A549 (cell line): ENCODE measurements at regions not wholly inside any gene's neighbourhood (a gene's known extent, or its start where the extent isn't known, plus 50 kb on each side); places are given as distances from the start of the nearest gene placed in this dataset.

ENCODE experiments used
- ATAC-seq, 2 experiments: fragments of 200-7000 bp in 1 of 2; fragments of >200 bp in 1 of 2; cut with Nextera tagmentation in 1 of 2; cut with Tn5 transposase in 1 of 2; 3 replicates each; pipeline versions ENCODE4 v1.8.0 to v1.9.1; 2018 to 2020; ENCODE audit warnings: mild to moderate bottlenecking in 1 of 2, moderate library complexity in 1 of 2
- CTCF ChIA-PET: fragments of 300-600 bp; sonication (Branson Sonifier 250); formaldehyde crosslinking; extraction: SDS; loops from one replicate; lab custom pipeline; 2021; ENCODE audit warnings: antibody characterized with exemption, inconsistent platforms; lab: Yijun Ruan, JAX
- POLR2A ChIA-PET: fragments of 350-600 bp; formaldehyde crosslinking; extraction: SDS; loops from one replicate; lab custom pipeline; 2021; ENCODE audit warnings: antibody characterized with exemption, inconsistent platforms; lab: Yijun Ruan, JAX
- DNase-seq, 2 experiments: peaks; one replicate each; pipeline versions ENCODE4 v3.0.0 to v3.0.0-alpha.2; 2011 to 2016; ENCODE audit warnings: low read depth in 1 of 2, low spot score in 1 of 2
- FAIRE-seq: peaks from 2 replicates; lab custom pipeline; 2011; peaks lifted over from hg19 to GRCh38; lab: Jason Lieb, UNC
- H3K27ac ChIP-seq, 2 experiments: fragments of >200 bp; sonication (Bioruptor Twin); formaldehyde crosslinking; 3 replicates each; pipeline ENCODE4 v1.5.1; 2016 to 2017
- H3K4me1 ChIP-seq: fragments of >200 bp; sonication (Bioruptor Twin); formaldehyde crosslinking; 3 replicates; pipeline ENCODE4 v1.6.1; 2016
- H3K4me2 ChIP-seq: fragments of >200 bp; sonication (Bioruptor Twin); formaldehyde crosslinking; 3 replicates; pipeline ENCODE4 v1.6.1; 2016
- H3K4me3 ChIP-seq: fragments of >200 bp; sonication (Bioruptor Twin); formaldehyde crosslinking; 3 replicates; pipeline ENCODE4 v1.5.1; 2016
- H3K9me3 ChIP-seq: fragments of >200 bp; sonication (Bioruptor Twin); formaldehyde crosslinking; 3 replicates; pipeline ENCODE4 v1.6.1; 2016
- BHLHE40 ChIP-seq: IDR thresholded peaks from 2 replicates; pipeline ENCODE4 v1.6.1; 2012; ENCODE audit warnings: low read depth, low read length, inconsistent platforms
- CBX2 ChIP-seq: fragments of 200-600 bp; sonication (generic); IDR thresholded peaks from 2 replicates; pipeline ENCODE4 v1.6.1; 2016; ENCODE audit warnings: low read depth, mild to moderate bottlenecking, borderline replicate concordance
- CBX8 ChIP-seq: fragments of 200-600 bp; sonication (generic); IDR thresholded peaks from 2 replicates; pipeline ENCODE4 v1.6.1; 2016
- CEBPB ChIP-seq, 2 experiments: fragments of >200 bp in 1 of 2; sonication (Bioruptor Twin) in 1 of 2; formaldehyde crosslinking in 1 of 2; IDR thresholded peaks; 2 replicates each; pipeline ENCODE4 v1.6.1; 2012 to 2016
- CHD4 ChIP-seq: fragments of 200-600 bp; sonication (generic); IDR thresholded peaks from 2 replicates; pipeline ENCODE4 v1.6.1; 2016; ENCODE audit warnings: antibody characterized with exemption, mild to moderate bottlenecking, borderline replicate concordance
- EHF ChIP-seq: fragments of 250-450 bp; sonication (Bioruptor Pico); IDR thresholded peaks from 2 replicates; pipeline ENCODE4 v1.5.0; 2020; ENCODE audit warnings: mild to moderate bottlenecking
- FOSL2 ChIP-seq, 2 experiments: fragments of 450-650 bp in 1 of 2; fragments of >200 bp in 1 of 2; sonication (Bioruptor Twin) in 1 of 2; formaldehyde crosslinking; IDR thresholded peaks; 2 replicates each; pipeline versions ENCODE4 v1.5.0 to v1.6.1; 2016 to 2020; ENCODE audit warnings: mild to moderate bottlenecking in 1 of 2, moderate library complexity in 1 of 2
- GATA3 ChIP-seq: IDR thresholded peaks from 2 replicates; pipeline ENCODE4 v1.6.1; 2012; ENCODE audit warnings: borderline replicate concordance
- HOXB13 ChIP-seq: fragments of 250-450 bp; sonication (Bioruptor Pico); IDR thresholded peaks from 2 replicates; pipeline ENCODE4 v1.5.0; 2020; ENCODE audit warnings: low read depth, mild to moderate bottlenecking, moderate library complexity
- MAZ ChIP-seq: fragments of 150-350 bp; IDR thresholded peaks from 2 replicates; pipeline ENCODE4 v1.6.1; 2014; ENCODE audit warnings: antibody characterized with exemption, low read depth, low read length, borderline replicate concordance
- PHF8 ChIP-seq: fragments of 200-600 bp; sonication (generic); IDR thresholded peaks from 2 replicates; pipeline ENCODE4 v1.6.1; 2016; ENCODE audit warnings: low read depth, mild to moderate bottlenecking, antibody characterized with exemption, moderate library complexity, borderline replicate concordance
- POLR2AphosphoS2 ChIP-seq: conservative IDR thresholded peaks from 2 replicates; pipeline ENCODE4 v1.6.1; 2012; ENCODE audit warnings: low read length, improper control_type of control experiment, inconsistent platforms
- RAD21 ChIP-seq, 2 experiments: fragments of >200 bp in 1 of 2; sonication (Bioruptor Twin) in 1 of 2; formaldehyde crosslinking in 1 of 2; IDR thresholded peaks in 1 of 2; conservative IDR thresholded peaks in 1 of 2; 2 replicates in 1 of 2; 3 replicates in 1 of 2; pipeline ENCODE4 v1.6.1; 2012 to 2018; ENCODE audit warnings: inconsistent platforms in 1 of 2
- RNF2 ChIP-seq: fragments of 200-600 bp; sonication (generic); IDR thresholded peaks from 2 replicates; pipeline ENCODE4 v1.6.1; 2016; ENCODE audit warnings: low read depth, mild to moderate bottlenecking, antibody characterized with exemption, moderate library complexity, borderline replicate concordance
- ZC3H11A ChIP-seq: fragments of 450-650 bp; IDR thresholded peaks from 2 replicates; pipeline ENCODE4 v1.6.1; 2014; ENCODE audit warnings: antibody characterized with exemption, mild to moderate bottlenecking
- ZFP36 ChIP-seq: fragments of 450-650 bp; IDR thresholded peaks from 2 replicates; pipeline ENCODE4 v1.6.1; 2014; ENCODE audit warnings: borderline replicate concordance; ENCODE audit not compliant: partially characterized antibody
- ZSCAN20 ChIP-seq: fragments of 250-450 bp; sonication (Bioruptor Pico); IDR thresholded peaks from 2 replicates; pipeline ENCODE4 v1.8.0; 2022; ENCODE audit warnings: mild to moderate bottlenecking, moderate library complexity
- WGBS: methylation state at CpG from one replicate; pipeline ENCODE4 v1.1.6; 2017; ENCODE audit errors: missing lambda C conversion rate; 5-methylcytosine and 5-hydroxymethylcytosine counted together
- TF ChIP-seq, protein P1 (sequence below): fragments of 200-600 bp; sonication (generic); IDR thresholded peaks from 2 replicates; pipeline ENCODE4 v1.6.1; 2016; ENCODE audit warnings: antibody characterized with exemption, mild to moderate bottlenecking, moderate library complexity
- TF ChIP-seq, protein P2 (sequence below): fragments of >200 bp; sonication (Bioruptor Twin); formaldehyde crosslinking; IDR thresholded peaks from 3 replicates; pipeline ENCODE4 v1.5.1; 2016

DNA sequence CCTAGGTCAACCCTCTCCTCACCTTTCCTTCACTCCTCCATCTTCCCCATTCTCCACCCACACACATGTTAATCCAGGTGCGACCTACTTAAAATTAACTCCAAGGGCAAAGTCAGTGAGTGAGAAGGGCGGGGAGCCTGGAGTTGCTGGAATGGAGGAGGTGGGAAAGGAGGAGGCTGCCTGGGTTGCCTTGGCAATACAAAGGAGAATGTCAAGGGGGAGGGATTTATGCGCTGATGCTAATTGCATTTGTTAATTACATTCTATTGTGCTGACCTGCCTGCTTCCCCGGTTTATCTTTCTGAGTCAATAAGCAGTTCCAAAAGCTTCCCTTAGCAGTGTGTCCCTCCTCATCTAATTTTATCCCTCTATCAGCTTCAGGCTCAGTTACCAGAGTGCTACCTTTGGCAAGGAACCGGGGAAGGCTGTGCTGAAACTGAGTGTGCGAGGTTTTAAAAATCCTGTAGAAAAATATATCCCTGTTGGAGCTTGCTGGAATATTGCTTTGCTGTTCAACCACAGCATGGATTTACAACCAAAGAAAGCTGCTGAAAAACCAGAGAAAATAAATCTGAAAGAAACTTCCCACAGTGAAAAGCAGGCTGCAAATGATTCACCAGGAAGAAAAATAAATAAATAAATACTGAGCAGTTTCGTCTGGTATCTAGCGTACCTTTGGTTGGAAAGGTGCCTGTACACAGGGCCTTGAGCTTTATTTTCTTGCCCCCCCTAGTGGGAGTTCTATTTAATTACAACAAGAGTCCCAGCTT is 113.2 kb upstream of the DGKB start (continued):
- TF ChIP-seq, protein P1, sequence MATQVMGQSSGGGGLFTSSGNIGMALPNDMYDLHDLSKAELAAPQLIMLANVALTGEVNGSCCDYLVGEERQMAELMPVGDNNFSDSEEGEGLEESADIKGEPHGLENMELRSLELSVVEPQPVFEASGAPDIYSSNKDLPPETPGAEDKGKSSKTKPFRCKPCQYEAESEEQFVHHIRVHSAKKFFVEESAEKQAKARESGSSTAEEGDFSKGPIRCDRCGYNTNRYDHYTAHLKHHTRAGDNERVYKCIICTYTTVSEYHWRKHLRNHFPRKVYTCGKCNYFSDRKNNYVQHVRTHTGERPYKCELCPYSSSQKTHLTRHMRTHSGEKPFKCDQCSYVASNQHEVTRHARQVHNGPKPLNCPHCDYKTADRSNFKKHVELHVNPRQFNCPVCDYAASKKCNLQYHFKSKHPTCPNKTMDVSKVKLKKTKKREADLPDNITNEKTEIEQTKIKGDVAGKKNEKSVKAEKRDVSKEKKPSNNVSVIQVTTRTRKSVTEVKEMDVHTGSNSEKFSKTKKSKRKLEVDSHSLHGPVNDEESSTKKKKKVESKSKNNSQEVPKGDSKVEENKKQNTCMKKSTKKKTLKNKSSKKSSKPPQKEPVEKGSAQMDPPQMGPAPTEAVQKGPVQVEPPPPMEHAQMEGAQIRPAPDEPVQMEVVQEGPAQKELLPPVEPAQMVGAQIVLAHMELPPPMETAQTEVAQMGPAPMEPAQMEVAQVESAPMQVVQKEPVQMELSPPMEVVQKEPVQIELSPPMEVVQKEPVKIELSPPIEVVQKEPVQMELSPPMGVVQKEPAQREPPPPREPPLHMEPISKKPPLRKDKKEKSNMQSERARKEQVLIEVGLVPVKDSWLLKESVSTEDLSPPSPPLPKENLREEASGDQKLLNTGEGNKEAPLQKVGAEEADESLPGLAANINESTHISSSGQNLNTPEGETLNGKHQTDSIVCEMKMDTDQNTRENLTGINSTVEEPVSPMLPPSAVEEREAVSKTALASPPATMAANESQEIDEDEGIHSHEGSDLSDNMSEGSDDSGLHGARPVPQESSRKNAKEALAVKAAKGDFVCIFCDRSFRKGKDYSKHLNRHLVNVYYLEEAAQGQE, result no peak
- no peak for TF ChIP-seq CEBPB (IDR thresholded peaks at IDR 0.05)

DNA sequence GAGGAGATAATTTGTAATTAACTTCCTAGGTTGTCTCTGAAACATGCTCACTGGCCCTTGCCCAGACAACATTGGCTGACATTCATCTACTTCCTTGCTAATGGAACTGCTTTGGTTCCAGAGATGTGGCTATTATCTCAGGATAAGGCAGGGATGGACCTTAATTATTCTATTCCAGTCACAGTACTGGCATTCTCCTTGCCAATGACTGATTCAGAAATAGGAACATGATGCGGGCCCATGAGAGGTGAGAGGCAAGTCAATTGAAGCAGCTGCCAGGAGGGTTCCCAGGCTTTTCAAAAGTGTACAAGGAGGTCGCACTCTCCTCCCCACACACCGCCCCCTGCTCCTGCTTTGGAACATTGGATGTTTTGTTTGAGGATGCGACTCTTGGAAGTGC is 109.6 kb upstream of the DGKB start:
- H3K9me3 ChIP-seq, result no peaks in the 10 kb centered on the region
- DNase-seq (no peak), FAIRE-seq (no peak)
- no peak overlapping the region for H3K27ac ChIP-seq
- no peak overlapping the region for H3K4me2 ChIP-seq
- TF ChIP-seq BHLHE40, result no peak
- no peak for TF ChIP-seq ZSCAN20 (CRISPR knock-in tag)
- TF ChIP-seq CEBPB (IDR thresholded peaks at IDR 0.05), result no peak
- TF ChIP-seq CBX2, result no peak
- no peak for TF ChIP-seq POLR2AphosphoS2
- TF ChIP-seq GATA3, result no peak
- TF ChIP-seq, all 56 proteins: peak for 0
- Histone ChIP-seq H3K4me1 (no peaks in the 10 kb centered on the region), H3K4me3 (no peak overlapping the region)
- CTCF ChIA-PET, result interaction anchor here (1.3 kb wide), 1 partner anchor 294 kb away, joined by 6 read pairs; no protein-coding TSS in a partner anchor
- WGBS, result 52% methylated on average over 4 of the region's 4 CpGs
- no peak for ATAC-seq
- POLR2A ChIA-PET, result no interaction called here

DNA sequence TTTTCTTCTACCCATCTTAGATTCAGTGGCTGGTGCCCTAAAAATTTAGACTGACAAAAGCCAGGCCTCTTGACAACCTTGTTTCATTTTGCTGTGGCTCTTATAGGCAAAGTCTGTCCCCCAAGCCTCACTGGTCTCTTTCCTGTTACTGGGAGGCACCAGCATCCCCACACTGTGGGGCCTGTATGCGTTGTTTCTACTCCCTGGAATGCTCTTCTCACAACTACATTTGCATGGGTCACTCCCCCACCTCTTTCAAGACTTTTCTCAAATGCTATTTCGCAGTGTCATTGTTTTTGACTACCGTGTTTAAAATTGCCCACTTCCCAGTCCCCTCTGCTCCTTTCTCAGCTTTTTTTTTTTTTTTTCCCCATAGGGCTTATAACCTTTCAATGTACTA is 108.7 kb upstream of the DGKB start:
- ATAC-seq, result no peak
- no peaks in the 10 kb centered on the region for H3K9me3 ChIP-seq
- H3K27ac ChIP-seq, result no peak overlapping the region
- POLR2A ChIA-PET, result no interaction called here
- H3K4me1 ChIP-seq, result no peaks in the 10 kb centered on the region
- DNase-seq, result no peak
- no peak for FAIRE-seq
- H3K4me2 ChIP-seq, result no peak overlapping the region
- TF ChIP-seq CEBPB (IDR thresholded peaks at IDR 0.05) (no peak), RNF2 (no peak), CHD4 (no peak)
- WGBS, result 28% methylated on average over 3 of the region's 3 CpGs
- CTCF ChIA-PET, result no interaction called here
- H3K4me3 ChIP-seq, result no peak overlapping the region

DNA sequence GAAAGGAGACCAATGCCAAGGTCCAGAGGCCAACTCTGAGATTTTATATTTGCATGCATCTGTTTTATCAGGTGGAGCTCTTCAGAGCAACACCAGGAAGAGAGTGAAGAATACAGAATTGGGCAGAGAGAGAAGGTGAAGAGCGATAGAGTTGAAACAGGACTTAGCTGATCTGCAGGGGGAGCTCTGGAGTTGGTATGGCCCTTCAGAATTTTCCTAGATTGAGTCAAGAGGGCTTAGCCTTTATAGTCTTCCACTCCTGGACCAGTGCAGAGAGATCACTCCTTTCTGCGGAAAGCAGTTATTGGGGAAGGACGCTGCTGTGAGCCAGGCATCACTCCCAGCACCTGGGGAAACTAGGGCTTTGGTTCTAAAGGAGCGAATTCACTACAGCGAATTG is 105.0 kb upstream of the DGKB start:
- Histone ChIP-seq H3K27ac (no peak overlapping the region), H3K9me3 (no peaks in the 10 kb centered on the region), H3K4me3 (no peak overlapping the region), H3K4me2 (no peak overlapping the region), H3K4me1 (no peaks in the 10 kb centered on the region)
- 65% methylated on average over 5 of the region's 5 CpGs for WGBS
- DNase-seq (peak in 1 of 2 experiments; percentile 22), FAIRE-seq (no peak), ATAC-seq (peak in 1 of 2 experiments; percentile 48; a peak in 2 of 6 replicates)
- ChIA-PET CTCF (interaction anchor here (1.3 to 2.5 kb wide), 2 partner anchors 9 to 11 kb away, joined by 3 to 8 read pairs; no protein-coding TSS in a partner anchor), POLR2A (no interaction called here)
- no peak for TF ChIP-seq MAZ
- no peak for TF ChIP-seq EHF (CRISPR knock-in tag)
- no peak for TF ChIP-seq CBX2
- no peak for TF ChIP-seq PHF8
- TF ChIP-seq RAD21 (conservative IDR thresholded peaks at IDR 0.05 in 1 of 2, IDR thresholded peaks at IDR 0.05 in 1 of 2), result 0 out of 5 replicates have a peak, but pooled peaks of 1 of the 2 experiments have one; percentile 4
- TF ChIP-seq, protein P2, sequence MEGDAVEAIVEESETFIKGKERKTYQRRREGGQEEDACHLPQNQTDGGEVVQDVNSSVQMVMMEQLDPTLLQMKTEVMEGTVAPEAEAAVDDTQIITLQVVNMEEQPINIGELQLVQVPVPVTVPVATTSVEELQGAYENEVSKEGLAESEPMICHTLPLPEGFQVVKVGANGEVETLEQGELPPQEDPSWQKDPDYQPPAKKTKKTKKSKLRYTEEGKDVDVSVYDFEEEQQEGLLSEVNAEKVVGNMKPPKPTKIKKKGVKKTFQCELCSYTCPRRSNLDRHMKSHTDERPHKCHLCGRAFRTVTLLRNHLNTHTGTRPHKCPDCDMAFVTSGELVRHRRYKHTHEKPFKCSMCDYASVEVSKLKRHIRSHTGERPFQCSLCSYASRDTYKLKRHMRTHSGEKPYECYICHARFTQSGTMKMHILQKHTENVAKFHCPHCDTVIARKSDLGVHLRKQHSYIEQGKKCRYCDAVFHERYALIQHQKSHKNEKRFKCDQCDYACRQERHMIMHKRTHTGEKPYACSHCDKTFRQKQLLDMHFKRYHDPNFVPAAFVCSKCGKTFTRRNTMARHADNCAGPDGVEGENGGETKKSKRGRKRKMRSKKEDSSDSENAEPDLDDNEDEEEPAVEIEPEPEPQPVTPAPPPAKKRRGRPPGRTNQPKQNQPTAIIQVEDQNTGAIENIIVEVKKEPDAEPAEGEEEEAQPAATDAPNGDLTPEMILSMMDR, result peak; percentile 16; the same call in 1 of the 3 replicates
- no peak for TF ChIP-seq ZC3H11A
- TF ChIP-seq CBX8, result no peak
- TF ChIP-seq, protein P1, result no peak
- TF ChIP-seq ZSCAN20 (CRISPR knock-in tag), result no peak
- TF ChIP-seq HOXB13 (CRISPR knock-in tag), result no peak
- no peak for TF ChIP-seq ZFP36
- no peak for TF ChIP-seq FOSL2 (IDR thresholded peaks at IDR 0.05)
- no peak for TF ChIP-seq FOSL2 (CRISPR knock-in tag; IDR thresholded peaks at IDR 0.05)
